Keratinocyte (primary cell): ENCODE measurements at regions not wholly inside any gene's neighbourhood (a gene's known extent, or its start where the extent isn't known, plus 50 kb on each side); places are given as distances from the start of the nearest gene placed in this dataset.

Experiments
- DNase-seq: peaks from one replicate; pipeline ENCODE4 v3.0.0-alpha.2; 2011; ENCODE audit warnings: low read depth, missing footprints, low spot score
- FAIRE-seq: peaks from 2 replicates; lab custom pipeline; 2011; peaks lifted over from hg19 to GRCh38; lab: Jason Lieb, UNC
- H2AFZ ChIP-seq: 2 replicates; pipeline ENCODE4 v1.6.0; 2012; ENCODE audit warnings: low read length, control low read depth, inconsistent platforms; ENCODE audit not compliant: control insufficient read depth
- H3K27ac ChIP-seq: 2 replicates; pipeline ENCODE4 v1.5.1; 2011; ENCODE audit warnings: low read length; ENCODE audit not compliant: control insufficient read depth, insufficient read depth
- H3K27me3 ChIP-seq: 3 replicates; pipeline ENCODE4 v1.6.0; 2011; ENCODE audit warnings: low read length; ENCODE audit not compliant: control insufficient read depth, insufficient read depth; ENCODE audit errors: extremely low read depth
- H3K36me3 ChIP-seq, 2 experiments: 2 replicates in 1 of 2; 3 replicates in 1 of 2; pipeline ENCODE4 v1.5.1; 2011; ENCODE audit warnings: low read length in 2 of 2, mild to moderate bottlenecking in 1 of 2; ENCODE audit not compliant: control insufficient read depth in 2 of 2, insufficient read depth in 2 of 2; ENCODE audit errors: extremely low read depth in 1 of 2
- H3K4me1 ChIP-seq: 3 replicates; pipeline ENCODE4 v1.5.1; 2011; ENCODE audit warnings: low read length; ENCODE audit not compliant: control insufficient read depth, insufficient read depth; ENCODE audit errors: extremely low read depth
- H3K4me2 ChIP-seq: 3 replicates; pipeline ENCODE4 v1.6.0; 2011; ENCODE audit warnings: low read depth, low read length; ENCODE audit not compliant: control insufficient read depth, insufficient read depth; ENCODE audit errors: extremely low read depth
- H3K4me3 ChIP-seq, 3 experiments: fragments of 200-600 bp in 1 of 3; sonication (generic) in 1 of 3; 2 replicates in 2 of 3; 3 replicates in 1 of 3; pipeline ENCODE4 v1.5.1; 2011 to 2016; ENCODE audit warnings: low read length in 3 of 3, mild to moderate bottlenecking in 3 of 3, control low read depth in 2 of 3, inconsistent platforms in 1 of 3, low read depth in 1 of 3, mixed read lengths in 1 of 3, mixed run types in 1 of 3, moderate library complexity in 1 of 3; ENCODE audit not compliant: control insufficient read depth in 2 of 3, insufficient read depth in 2 of 3; ENCODE audit errors: extremely low read depth in 1 of 3
- H3K79me2 ChIP-seq: 2 replicates; pipeline ENCODE4 v1.6.0; 2012; ENCODE audit warnings: low read length; ENCODE audit not compliant: control insufficient read depth, insufficient read depth
- H3K9ac ChIP-seq: 3 replicates; pipeline ENCODE4 v1.6.0; 2011; ENCODE audit warnings: low read length; ENCODE audit not compliant: control insufficient read depth, insufficient read depth; ENCODE audit errors: extremely low read depth
- H3K9me1 ChIP-seq: 3 replicates; pipeline ENCODE4 v1.6.0; 2011; ENCODE audit warnings: low read length; ENCODE audit not compliant: control insufficient read depth, insufficient read depth; ENCODE audit errors: extremely low read depth
- H3K9me3 ChIP-seq: 2 replicates; pipeline ENCODE4 v1.5.1; 2012; ENCODE audit warnings: low read depth, low read length; ENCODE audit not compliant: control insufficient read depth
- H4K20me1 ChIP-seq: 3 replicates; pipeline ENCODE4 v1.6.0; 2011; ENCODE audit warnings: low read length; ENCODE audit not compliant: control insufficient read depth, insufficient read depth; ENCODE audit errors: extremely low read depth
- CTCF ChIP-seq, 3 experiments: IDR thresholded peaks in 1 of 3; conservative IDR thresholded peaks in 1 of 3; optimal IDR thresholded peaks in 1 of 3; 2 replicates in 2 of 3; 3 replicates in 1 of 3; pipeline versions ENCODE3 to v1.5.1; 2011; ENCODE audit warnings: low read length in 3 of 3, mild to moderate bottlenecking in 3 of 3, moderate library complexity in 2 of 3, control low read depth in 1 of 3, inconsistent platforms in 1 of 3; ENCODE audit not compliant: insufficient read depth in 2 of 3; ENCODE audit errors: extremely low read depth in 1 of 3
- EZH2 ChIP-seq: IDR thresholded peaks from one replicate; pipeline ENCODE4 v1.6.1; 2012; ENCODE audit warnings: inconsistent platforms, mild to moderate bottlenecking, low read length, moderate library complexity
- dilution Hi-C: fragments of 300-500 bp; cut with MboI; formaldehyde crosslinking; loops from one replicate; pipeline ENCODE4 v1.7.0; 2020; ENCODE audit warnings: low sequenced_read_pairs; ENCODE audit not compliant: extremely low pct_ligation_motif_present

GRCh38 chr10:25094590-25094989 lies 78.2 kb downstream of the THNSL1 start:
- no peaks in the 10 kb centered on the region for H3K9me3 ChIP-seq
- H3K4me1 ChIP-seq = no peaks in the 10 kb centered on the region
- H3K27me3 ChIP-seq = no peaks in the 10 kb centered on the region
- H3K9me1 ChIP-seq = no peaks in the 10 kb centered on the region
- dilution Hi-C loops = no loop called here
- DNase-seq = no peak
- H3K4me3 ChIP-seq = no peak overlapping the region
- H3K4me2 ChIP-seq = no peak overlapping the region
- no peak overlapping the region for H3K9ac ChIP-seq
- no peaks in the 10 kb centered on the region for H4K20me1 ChIP-seq
- FAIRE-seq = no peak
- H3K36me3 ChIP-seq = no peaks in the 10 kb centered on the region
- no peak for TF ChIP-seq CTCF (optimal IDR thresholded peaks at IDR 0.05 in 1 of 3, IDR thresholded peaks at IDR 0.05 in 1 of 3, conservative IDR thresholded peaks at IDR 0.05 in 1 of 3; ENCODE audit: extremely low read depth in 1 of 3, insufficient read depth in 2 of 3, low read length in 3 of 3)
- no peak for TF ChIP-seq EZH2
- H3K79me2 ChIP-seq = no peaks in the 10 kb centered on the region
- H3K27ac ChIP-seq = no peak overlapping the region
- no peak overlapping the region for H2AFZ ChIP-seq

- Histone ChIP-seq H3K79me2 (no peaks in the 10 kb centered on the region), H3K9ac (no peak overlapping the region), H3K9me3 (no peaks in the 10 kb centered on the region), H2AFZ (no peak overlapping the region), H3K36me3 (no peaks in the 10 kb centered on the region), H3K27me3 (peaks cover 3% of the 10 kb centered on the region), H3K4me2 (no peak overlapping the region), H3K27ac (no peak overlapping the region), H4K20me1 (no peaks in the 10 kb centered on the region), H3K9me1 (no peaks in the 10 kb centered on the region), H3K4me1 (no peaks in the 10 kb centered on the region), H3K4me3 (no peak overlapping the region)
- DNase-seq = no peak
- TF ChIP-seq EZH2 = no peak
- no peak for TF ChIP-seq CTCF (optimal IDR thresholded peaks at IDR 0.05 in 1 of 3, IDR thresholded peaks at IDR 0.05 in 1 of 3, conservative IDR thresholded peaks at IDR 0.05 in 1 of 3; ENCODE audit: extremely low read depth in 1 of 3, insufficient read depth in 2 of 3, low read length in 3 of 3)
- dilution Hi-C loops = no loop called here
- FAIRE-seq = no peak
Observed at GRCh38 chr10:25097669-25098411, 77.0 kb upstream of the GPR158 start.
